SK-N-SH treated with all-trans-retinoic acid at 6 μM for 48 hours (cell line): ENCODE measurements at regions not wholly inside any gene's neighbourhood (a gene's known extent, or its start where the extent isn't known, plus 50 kb on each side); places are given as distances from the start of the nearest gene placed in this dataset.

Source experiments
- PATZ1 ChIP-seq: fragments of 250-450 bp; sonication (Bioruptor Pico); IDR thresholded peaks from 2 replicates; pipeline ENCODE4 v1.8.0; 2020; ENCODE audit warnings: mild to moderate bottlenecking, moderate library complexity, borderline replicate concordance
- RARB ChIP-seq: fragments of 250-450 bp; sonication (Bioruptor Pico); IDR thresholded peaks from 2 replicates; pipeline ENCODE4 v1.8.0; 2021; ENCODE audit warnings: mild to moderate bottlenecking, moderate library complexity
- ZC3H10 ChIP-seq: fragments of 250-450 bp; sonication (Bioruptor Pico); IDR thresholded peaks from 2 replicates; pipeline ENCODE4 v1.5.1; 2021; ENCODE audit warnings: mild to moderate bottlenecking, moderate library complexity
- ZFP3 ChIP-seq: fragments of 250-450 bp; sonication (Bioruptor Pico); IDR thresholded peaks from 2 replicates; pipeline ENCODE4 v1.5.0; 2020; ENCODE audit warnings: mild to moderate bottlenecking, moderate library complexity

DNA sequence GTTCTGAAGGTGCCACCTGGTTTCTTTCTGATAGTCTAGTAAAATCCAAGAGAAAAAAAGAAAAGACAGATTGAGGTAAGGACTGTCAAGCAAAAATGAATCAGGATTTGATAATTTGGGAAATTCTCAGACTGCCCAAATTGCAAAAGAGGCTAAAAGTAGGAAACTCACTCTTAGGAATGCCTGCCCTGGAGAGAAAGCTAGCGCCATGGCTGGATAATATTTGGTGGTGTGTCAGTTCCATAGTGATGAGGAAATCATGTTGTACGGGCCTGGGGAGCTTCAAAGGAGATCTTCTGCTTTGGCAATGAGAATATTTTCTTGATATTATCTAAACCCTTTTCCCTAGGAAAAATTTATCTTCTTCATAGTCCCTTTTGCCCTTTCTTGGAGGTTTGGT, 1008.1 kb upstream of the SLC10A2 start:
- TF ChIP-seq RARB (CRISPR knock-in tag) (no peak), PATZ1 (CRISPR knock-in tag) (no peak), ZC3H10 (CRISPR knock-in tag) (no peak), ZFP3 (CRISPR knock-in tag) (no peak)
